Endometrium (tissue), 2 donors: ENCODE measurements at regions not wholly inside any gene's neighbourhood (a gene's known extent, or its start where the extent isn't known, plus 50 kb on each side); places are given as distances from the start of the nearest gene placed in this dataset.
"Not testable (repeated sequence)": the region's sequence is repeated elsewhere in the genome, so short reads cannot be mapped to it uniquely, and the experiment has no call there.

Source experiments
- FAIRE-seq: peaks from 2 replicates; lab custom pipeline; 2012; peaks lifted over from hg19 to GRCh38; lab: Jason Lieb, UNC
- donor health status: control.
- donor health status: control.

GRCh38 chr14:54010981-54011380 lies 54.4 kb upstream of the BMP4 start:
- no peak for FAIRE-seq

DNA sequence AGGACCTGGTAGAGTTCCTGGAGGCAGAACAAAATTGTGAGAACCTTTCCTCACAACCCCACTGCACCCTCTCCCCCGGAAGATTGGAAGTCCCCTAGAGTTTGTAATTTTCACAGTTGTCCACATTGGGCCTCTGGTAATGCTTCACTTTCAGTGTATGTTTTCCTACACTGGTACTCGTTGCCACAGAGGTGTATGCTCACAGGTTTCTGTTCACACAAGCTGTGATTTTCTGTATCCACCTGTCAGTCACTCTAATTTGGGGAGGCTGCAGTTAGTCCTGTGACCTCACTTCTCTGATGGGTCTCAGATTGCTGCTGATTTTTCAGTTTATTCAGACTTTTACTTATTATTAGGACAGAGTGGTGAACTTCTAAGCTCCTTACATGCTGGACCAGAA lies 66.4 kb upstream of the BMP4 start:
- no peak for FAIRE-seq

- FAIRE-seq: no peak
These were observed 69.0 kb upstream of the BMP4 start for GRCh38 chr14:54025661-54026060.

GRCh38 chr14:54026671-54027070 lies 70.0 kb upstream of the BMP4 start:
- FAIRE-seq: no peak

GRCh38 chr14:54030996-54031395 lies 74.4 kb upstream of the BMP4 start:
- not testable (repeated sequence) for FAIRE-seq

- not testable (repeated sequence) for FAIRE-seq
These were observed 76.7 kb upstream of the BMP4 start for GRCh38 chr14:54033285-54033684.

GRCh38 chr14:54038724-54039123 lies 82.1 kb upstream of the BMP4 start:
- no peak for FAIRE-seq

DNA sequence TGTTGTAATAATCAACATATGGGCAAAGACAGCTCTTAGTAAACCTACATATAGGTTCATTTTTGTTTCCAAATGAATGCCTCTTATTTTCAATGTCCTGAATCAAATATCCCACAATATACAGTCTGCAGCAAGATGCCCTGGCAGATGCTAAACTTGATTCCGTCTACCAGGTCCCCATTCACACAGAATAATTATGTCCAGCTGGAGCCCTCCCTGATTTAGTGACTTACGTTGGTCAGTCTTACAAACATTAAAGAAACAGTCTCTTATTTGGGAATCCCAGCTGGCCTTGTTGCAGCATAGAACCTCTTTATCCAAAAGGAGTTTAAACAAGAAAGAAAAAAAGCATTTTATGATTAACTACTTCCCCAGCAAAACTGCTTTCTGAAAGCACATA lies 82.7 kb upstream of the BMP4 start:
- FAIRE-seq: no peak

GRCh38 chr14:54040846-54041245 lies 84.2 kb upstream of the BMP4 start:
- FAIRE-seq: no peak

GRCh38 chr14:54046250-54046649 lies 89.6 kb upstream of the BMP4 start:
- FAIRE-seq: no peak

- FAIRE-seq: no peak
These were observed 91.2 kb upstream of the BMP4 start for GRCh38 chr14:54047645-54048308.

DNA sequence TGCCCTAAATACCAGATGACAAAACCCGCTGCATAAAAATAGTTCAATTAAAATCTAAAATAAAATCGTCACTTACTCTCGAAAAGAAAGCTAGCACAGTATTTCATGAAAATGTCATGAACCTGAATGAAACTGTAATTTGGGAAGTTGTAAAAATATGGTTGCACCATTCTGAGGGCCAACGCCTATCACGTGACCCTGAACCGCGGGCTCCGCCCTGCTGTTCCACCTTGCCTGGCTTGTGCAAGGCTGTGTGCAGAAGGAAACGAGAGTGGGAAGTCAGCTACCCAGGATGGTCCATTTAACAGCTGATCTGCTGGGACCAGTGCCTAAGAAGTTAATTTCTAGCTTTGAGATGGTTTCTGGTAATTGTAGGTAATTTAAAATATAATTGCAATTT lies 91.7 kb upstream of the BMP4 start:
- FAIRE-seq: no peak

GRCh38 chr14:54048736-54049135 lies 92.1 kb upstream of the BMP4 start:
- FAIRE-seq: no peak

GRCh38 chr14:54050759-54051158 lies 94.1 kb upstream of the BMP4 start:
- FAIRE-seq: no peak

GRCh38 chr14:54052696-54053385 lies 96.2 kb upstream of the BMP4 start:
- peak; percentile 91 for FAIRE-seq

DNA sequence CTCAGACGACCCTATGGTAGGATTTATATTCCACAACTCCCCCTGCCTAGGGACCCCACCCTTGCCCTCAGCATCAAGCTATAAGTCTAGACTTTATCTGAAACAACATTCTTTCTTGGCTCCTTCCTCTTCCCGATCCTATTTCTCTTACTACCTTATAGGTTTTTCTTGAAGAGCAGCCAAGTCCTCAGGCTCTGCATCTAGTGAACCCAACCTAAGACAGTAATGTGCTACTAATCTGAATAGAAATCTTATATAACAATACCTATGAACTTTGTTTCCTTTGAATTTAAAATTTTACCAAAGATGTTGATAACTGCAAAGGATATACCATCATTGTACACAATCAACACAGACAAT lies 96.7 kb upstream of the BMP4 start:
- no peak for FAIRE-seq

DNA sequence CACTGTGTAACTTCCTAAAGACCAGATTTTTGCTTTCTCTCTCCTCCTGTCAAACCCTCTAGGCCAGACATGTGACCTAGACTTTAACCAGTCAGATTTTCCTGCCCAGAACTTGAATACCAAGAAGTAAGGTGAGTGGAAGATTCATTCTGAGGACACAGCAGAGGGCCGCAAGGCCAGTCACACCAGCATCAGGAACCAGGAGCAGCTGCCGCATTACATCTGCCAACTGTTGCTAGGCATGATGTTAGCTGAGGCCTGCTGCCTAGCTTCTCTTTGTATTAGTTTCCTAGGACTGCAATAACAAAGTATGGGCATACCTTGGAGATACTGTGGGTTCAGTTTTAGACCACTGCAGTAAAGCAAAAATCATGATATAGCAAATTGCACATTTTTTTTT lies 101.9 kb upstream of the BMP4 start:
- no peak for FAIRE-seq

GRCh38 chr14:54083549-54084239 lies 127.1 kb upstream of the BMP4 start:
- FAIRE-seq: no peak

GRCh38 chr14:54085232-54085761 lies 128.7 kb upstream of the BMP4 start:
- FAIRE-seq: peak; percentile 74

DNA sequence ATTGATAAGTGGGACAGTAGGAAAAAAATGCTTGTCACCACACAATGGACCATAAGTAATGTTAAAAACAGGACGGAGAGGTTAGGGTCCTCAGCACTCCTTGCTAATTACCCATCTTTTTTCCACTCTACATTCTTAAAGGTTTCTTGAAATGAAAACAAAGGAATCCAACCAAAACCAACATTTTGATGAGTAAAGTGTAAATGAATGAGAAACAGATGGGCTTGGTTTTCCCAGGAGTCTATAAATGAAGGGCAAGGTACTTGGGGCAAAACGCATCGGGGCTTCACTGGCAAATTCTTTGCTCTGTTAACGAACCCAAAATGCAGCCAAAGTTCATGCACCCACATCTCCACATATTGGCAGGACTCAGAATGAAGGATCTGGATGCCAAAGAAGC lies 129.2 kb upstream of the BMP4 start:
- FAIRE-seq: no peak

DNA sequence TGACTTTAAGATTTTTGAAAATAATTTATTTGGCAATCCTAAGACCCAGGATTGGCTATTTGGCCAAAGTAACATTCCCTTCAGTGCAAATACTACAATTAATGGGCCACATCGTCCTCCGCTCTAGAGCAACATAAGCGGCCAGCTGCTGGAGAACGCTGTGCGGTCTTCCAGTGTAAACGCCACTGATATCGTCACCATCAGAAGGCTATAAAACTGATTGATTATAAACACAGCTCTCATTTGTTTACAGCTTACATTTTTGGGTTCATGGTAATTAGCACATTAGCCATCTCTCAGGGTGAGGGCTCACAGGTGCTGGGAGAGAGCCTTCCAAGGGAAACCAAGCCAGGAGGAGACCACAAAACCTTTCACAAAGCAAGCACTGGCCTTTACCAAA lies 130.1 kb upstream of the BMP4 start:
- FAIRE-seq: no peak

GRCh38 chr14:54087376-54087775 lies 130.8 kb upstream of the BMP4 start:
- no peak for FAIRE-seq

GRCh38 chr14:54088271-54088670 lies 131.6 kb upstream of the BMP4 start:
- peak; percentile 43 for FAIRE-seq
